Glutamatergic neuron (in vitro differentiated cells): ENCODE measurements at regions not wholly inside any gene's neighbourhood (a gene's known extent, or its start where the extent isn't known, plus 50 kb on each side); places are given as distances from the start of the nearest gene placed in this dataset.

ENCODE experiments used
- DNase-seq: peaks from one replicate; pipeline ENCODE4 v3.0.0; 2022
- H3K27ac Mint-ChIP-seq: one replicate; pipeline ENCODE4 v1.8.0; 2020; ENCODE audit warnings: mild to moderate bottlenecking, mixed read lengths, inconsistent platforms; ENCODE audit not compliant: unreplicated experiment
- H3K27me3 Mint-ChIP-seq: one replicate; pipeline ENCODE4 v1.8.0; 2020; ENCODE audit warnings: mild to moderate bottlenecking, moderate library complexity, mixed read lengths, inconsistent platforms; ENCODE audit not compliant: unreplicated experiment
- H3K36me3 Mint-ChIP-seq: one replicate; pipeline ENCODE4 v1.8.0; 2020; ENCODE audit warnings: mild to moderate bottlenecking, mixed read lengths, inconsistent platforms; ENCODE audit not compliant: unreplicated experiment
- H3K4me1 Mint-ChIP-seq: one replicate; pipeline ENCODE4 v1.8.0; 2020; ENCODE audit warnings: mild to moderate bottlenecking, low read depth, mixed read lengths, inconsistent platforms; ENCODE audit not compliant: unreplicated experiment
- H3K4me3 Mint-ChIP-seq: one replicate; pipeline ENCODE4 v1.8.0; 2020; ENCODE audit warnings: mild to moderate bottlenecking, mixed read lengths, inconsistent platforms; ENCODE audit not compliant: unreplicated experiment
- H3K9me3 Mint-ChIP-seq: one replicate; pipeline ENCODE4 v1.8.0; 2020; ENCODE audit warnings: mild to moderate bottlenecking, moderate library complexity, mixed read lengths, inconsistent platforms; ENCODE audit not compliant: unreplicated experiment
- TF ChIP-seq, protein P1 (sequence below): fragments of 200-600 bp; sonication (generic); IDR thresholded peaks from one replicate; pipeline ENCODE4 v1.5.0; 2021; ENCODE audit not compliant: partially characterized antibody, unreplicated experiment

DNA sequence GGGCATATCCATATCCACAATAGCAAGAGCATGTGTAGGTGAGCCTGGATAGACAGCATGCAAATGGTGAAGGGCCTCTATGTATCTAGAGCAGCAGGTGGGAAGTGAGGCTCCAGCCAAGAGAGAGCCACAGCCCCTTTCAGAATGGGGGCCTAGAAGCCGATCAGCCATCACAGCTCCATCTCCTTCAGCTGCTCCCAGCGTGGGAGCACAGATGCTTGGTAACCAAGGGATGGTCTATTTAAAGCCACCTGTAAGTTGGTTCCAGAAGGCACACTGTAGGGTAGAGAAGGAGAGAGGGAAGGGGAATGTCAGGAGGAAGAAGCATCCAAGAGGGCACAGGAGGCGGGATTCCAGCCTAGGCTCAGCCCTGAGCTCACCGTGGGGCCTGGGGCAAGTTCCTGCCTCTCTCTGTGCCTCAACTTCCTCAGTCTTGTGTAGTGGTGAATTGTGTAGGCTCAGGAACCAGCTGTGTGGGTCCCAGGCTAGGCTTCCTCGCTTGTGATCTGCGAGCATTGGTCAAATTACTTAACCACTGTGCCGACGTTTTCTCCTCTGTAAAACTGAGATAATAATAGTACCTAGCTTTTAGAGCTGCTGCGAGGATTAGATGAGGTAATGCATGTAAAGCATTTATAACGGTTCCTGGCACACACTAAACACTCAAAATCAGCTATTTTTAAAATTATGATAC is 122.9 kb upstream of the NAV2 start:
- Mint-ChIP-seq H3K27ac (no peak overlapping the region), H3K27me3 (peaks cover 5% of the 10 kb centered on the region), H3K9me3 (peaks cover 17% of the 10 kb centered on the region), H3K4me1 (peaks cover 3% of the 10 kb centered on the region), H3K4me3 (no peak overlapping the region), H3K36me3 (peaks cover 18% of the 10 kb centered on the region)
- TF ChIP-seq, protein P1, sequence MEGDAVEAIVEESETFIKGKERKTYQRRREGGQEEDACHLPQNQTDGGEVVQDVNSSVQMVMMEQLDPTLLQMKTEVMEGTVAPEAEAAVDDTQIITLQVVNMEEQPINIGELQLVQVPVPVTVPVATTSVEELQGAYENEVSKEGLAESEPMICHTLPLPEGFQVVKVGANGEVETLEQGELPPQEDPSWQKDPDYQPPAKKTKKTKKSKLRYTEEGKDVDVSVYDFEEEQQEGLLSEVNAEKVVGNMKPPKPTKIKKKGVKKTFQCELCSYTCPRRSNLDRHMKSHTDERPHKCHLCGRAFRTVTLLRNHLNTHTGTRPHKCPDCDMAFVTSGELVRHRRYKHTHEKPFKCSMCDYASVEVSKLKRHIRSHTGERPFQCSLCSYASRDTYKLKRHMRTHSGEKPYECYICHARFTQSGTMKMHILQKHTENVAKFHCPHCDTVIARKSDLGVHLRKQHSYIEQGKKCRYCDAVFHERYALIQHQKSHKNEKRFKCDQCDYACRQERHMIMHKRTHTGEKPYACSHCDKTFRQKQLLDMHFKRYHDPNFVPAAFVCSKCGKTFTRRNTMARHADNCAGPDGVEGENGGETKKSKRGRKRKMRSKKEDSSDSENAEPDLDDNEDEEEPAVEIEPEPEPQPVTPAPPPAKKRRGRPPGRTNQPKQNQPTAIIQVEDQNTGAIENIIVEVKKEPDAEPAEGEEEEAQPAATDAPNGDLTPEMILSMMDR: no peak
- no peak for DNase-seq

DNA sequence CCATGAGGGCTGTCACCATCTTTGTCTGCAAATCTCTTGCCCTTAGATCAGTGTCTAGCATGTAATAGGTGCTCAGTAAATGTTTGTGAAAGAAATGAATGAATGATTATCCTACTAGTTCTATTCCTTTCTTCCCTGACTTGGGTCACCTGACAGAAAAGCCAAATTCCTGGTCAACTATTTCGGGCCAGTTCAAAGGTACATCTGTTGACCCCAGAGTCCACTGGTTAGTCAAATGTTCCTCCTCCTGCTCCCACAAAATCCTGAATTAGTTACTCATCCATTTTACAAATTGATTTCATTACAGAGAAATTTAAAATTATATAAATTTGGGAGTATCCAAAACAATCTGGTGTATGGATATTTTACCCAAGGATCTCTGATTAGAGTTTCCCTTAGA is 124.7 kb upstream of the NAV2 start:
- Mint-ChIP-seq H3K4me3 (no peak overlapping the region), H3K27ac (no peak overlapping the region), H3K36me3 (peaks cover 28% of the 10 kb centered on the region), H3K27me3 (peaks cover 8% of the 10 kb centered on the region), H3K9me3 (peaks cover 21% of the 10 kb centered on the region), H3K4me1 (peaks cover 11% of the 10 kb centered on the region)
- TF ChIP-seq, protein P1: no peak
- DNase-seq: no peak

DNA sequence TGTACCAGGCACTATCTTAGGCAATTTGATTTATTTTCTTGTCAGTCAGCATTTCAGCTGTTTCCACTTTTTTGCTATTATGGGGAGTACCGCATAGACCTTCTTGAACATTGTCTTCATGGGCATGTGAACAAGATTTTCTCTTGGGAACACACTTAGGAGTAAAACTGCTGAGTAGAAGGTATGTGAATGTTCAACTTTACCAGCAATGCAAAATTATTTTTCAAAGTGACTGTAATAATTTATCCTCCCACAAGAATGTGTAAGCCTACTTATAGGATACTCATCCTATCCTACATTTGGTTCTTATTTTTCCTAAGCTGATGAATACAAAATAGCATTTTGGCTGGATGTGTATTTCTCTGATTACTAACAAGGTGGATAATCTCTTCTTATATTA is 132.0 kb upstream of the NAV2 start:
- H3K4me3 Mint-ChIP-seq: no peak overlapping the region
- peaks cover 24% of the 10 kb centered on the region for H3K4me1 Mint-ChIP-seq
- no peak overlapping the region for H3K27ac Mint-ChIP-seq
- TF ChIP-seq, protein P1: no peak
- no peak for DNase-seq
- H3K9me3 Mint-ChIP-seq: peaks cover 11% of the 10 kb centered on the region
- H3K27me3 Mint-ChIP-seq: peaks cover 6% of the 10 kb centered on the region
- H3K36me3 Mint-ChIP-seq: peaks cover 10% of the 10 kb centered on the region

DNA sequence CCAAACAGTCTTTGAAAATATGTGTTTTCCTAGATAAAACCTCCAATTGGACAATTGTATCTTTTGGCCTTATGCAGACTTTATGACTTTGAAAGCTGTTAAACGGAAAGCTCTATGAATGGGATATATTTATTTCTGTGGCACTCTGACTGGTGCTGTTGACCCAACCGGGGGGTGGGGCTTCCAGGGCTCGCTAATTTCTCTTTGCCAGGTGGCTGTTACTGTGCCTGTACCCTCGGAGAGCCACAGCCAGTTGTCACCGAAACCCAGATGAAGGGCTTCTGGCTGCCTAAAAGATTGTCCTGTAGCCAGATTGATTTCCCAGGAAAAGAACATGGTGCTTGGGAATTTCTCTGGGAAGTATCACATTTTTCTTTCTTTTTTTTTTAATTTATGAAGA is 132.7 kb upstream of the NAV2 start:
- Mint-ChIP-seq H3K27me3 (peaks cover 5% of the 10 kb centered on the region), H3K9me3 (peaks cover 10% of the 10 kb centered on the region), H3K36me3 (peaks cover 9% of the 10 kb centered on the region), H3K4me1 (peaks cover 24% of the 10 kb centered on the region), H3K4me3 (no peak overlapping the region), H3K27ac (no peak overlapping the region)
- no peak for DNase-seq
- TF ChIP-seq, protein P1: no peak

DNA sequence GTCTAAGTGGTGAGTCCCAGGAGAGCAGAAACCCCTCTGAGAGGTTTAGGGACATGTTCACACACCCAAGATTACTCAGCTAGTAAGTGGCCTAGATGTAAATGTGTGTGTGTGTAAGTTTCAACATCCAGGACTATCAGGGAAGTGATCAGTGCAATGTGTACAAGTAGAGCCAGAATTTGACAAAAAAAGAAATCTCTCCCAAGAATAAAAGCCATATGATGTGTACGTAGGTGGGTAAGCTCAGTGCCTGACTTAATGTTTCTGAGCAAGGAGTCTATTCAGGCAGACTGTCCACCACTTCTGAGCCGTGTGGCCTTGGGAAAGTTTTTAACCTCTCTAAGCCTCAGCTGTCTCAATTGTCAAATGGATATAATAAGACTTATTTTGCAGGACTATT is 133.8 kb upstream of the NAV2 start:
- TF ChIP-seq, protein P1: no peak
- no peak for DNase-seq
- Mint-ChIP-seq H3K4me3 (no peak overlapping the region), H3K9me3 (peaks cover 7% of the 10 kb centered on the region), H3K36me3 (peaks cover 1% of the 10 kb centered on the region), H3K27me3 (peaks cover 2% of the 10 kb centered on the region), H3K4me1 (peaks cover 17% of the 10 kb centered on the region), H3K27ac (no peak overlapping the region)
